ENCODE measurements at regions not wholly inside any gene's neighbourhood (a gene's known extent, or its start where the extent isn't known, plus 50 kb on each side); places are given as distances from the start of the nearest gene placed in this dataset.

- no peaks in the 10 kb centered on the region for H3K36me3 ChIP-seq
- peaks cover 0 to 16% (median 8%) of the 10 kb centered on the region in 3 donors for H3K9me3 ChIP-seq
- H3K27ac ChIP-seq, result no peak overlapping the region
- DNase-seq, result no peak
- no peaks in the 10 kb centered on the region for H3K4me1 ChIP-seq
- no peak overlapping the region for H3K4me3 ChIP-seq
- no peak for TF ChIP-seq CTCF (IDR thresholded peaks at IDR 0.05)
- intact Hi-C loops (cut with DNase I; ENCODE audit: low total_unique reads), result no loop called here
- H3K27me3 ChIP-seq, result no peaks in the 10 kb centered on the region
Observed at GRCh38 chr5:104699438-104699837, 1136.8 kb upstream of the NUDT12 start.

GRCh38 chr5:104661256-104661655 is 1098.7 kb upstream of the NUDT12 start:
- H3K4me1 ChIP-seq, result no peaks in the 10 kb centered on the region
- peaks cover 0 to 5% (median 0%) of the 10 kb centered on the region in 3 donors for H3K9me3 ChIP-seq
- intact Hi-C loops (cut with DNase I; ENCODE audit: low total_unique reads), result no loop called here
- H3K36me3 ChIP-seq, result no peaks in the 10 kb centered on the region
- no peak for TF ChIP-seq CTCF (IDR thresholded peaks at IDR 0.05)
- no peaks in the 10 kb centered on the region for H3K27me3 ChIP-seq
- DNase-seq, result no peak
- H3K4me3 ChIP-seq, result no peak overlapping the region
- no peak overlapping the region for H3K27ac ChIP-seq

DNA sequence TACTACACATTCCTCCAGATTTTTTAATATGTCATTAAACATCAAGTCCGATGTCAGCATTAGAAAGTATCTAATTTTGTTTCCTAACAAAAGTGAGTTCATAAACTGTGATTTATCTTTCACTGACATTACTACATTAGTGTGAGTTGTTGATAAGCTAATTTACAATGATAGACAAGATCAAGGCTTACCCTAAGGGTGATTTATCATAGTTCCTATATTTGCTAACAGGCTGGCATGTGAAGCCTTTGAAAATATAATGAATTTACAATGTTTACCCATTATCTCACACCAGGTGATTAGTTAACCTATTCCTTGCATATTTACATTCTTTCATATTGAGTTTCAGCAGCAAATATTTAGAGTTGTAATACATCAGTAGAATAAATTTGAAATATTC is 1096.9 kb upstream of the NUDT12 start:
- H3K27me3 ChIP-seq, result no peaks in the 10 kb centered on the region
- H3K4me1 ChIP-seq, result no peaks in the 10 kb centered on the region
- peaks cover 0 to 5% (median 0%) of the 10 kb centered on the region in 3 donors for H3K9me3 ChIP-seq
- intact Hi-C loops (cut with DNase I; ENCODE audit: low total_unique reads), result no loop called here
- no peak for TF ChIP-seq CTCF (IDR thresholded peaks at IDR 0.05)
- no peak overlapping the region for H3K4me3 ChIP-seq
- no peak overlapping the region for H3K27ac ChIP-seq
- no peak for DNase-seq
- no peaks in the 10 kb centered on the region for H3K36me3 ChIP-seq

DNA sequence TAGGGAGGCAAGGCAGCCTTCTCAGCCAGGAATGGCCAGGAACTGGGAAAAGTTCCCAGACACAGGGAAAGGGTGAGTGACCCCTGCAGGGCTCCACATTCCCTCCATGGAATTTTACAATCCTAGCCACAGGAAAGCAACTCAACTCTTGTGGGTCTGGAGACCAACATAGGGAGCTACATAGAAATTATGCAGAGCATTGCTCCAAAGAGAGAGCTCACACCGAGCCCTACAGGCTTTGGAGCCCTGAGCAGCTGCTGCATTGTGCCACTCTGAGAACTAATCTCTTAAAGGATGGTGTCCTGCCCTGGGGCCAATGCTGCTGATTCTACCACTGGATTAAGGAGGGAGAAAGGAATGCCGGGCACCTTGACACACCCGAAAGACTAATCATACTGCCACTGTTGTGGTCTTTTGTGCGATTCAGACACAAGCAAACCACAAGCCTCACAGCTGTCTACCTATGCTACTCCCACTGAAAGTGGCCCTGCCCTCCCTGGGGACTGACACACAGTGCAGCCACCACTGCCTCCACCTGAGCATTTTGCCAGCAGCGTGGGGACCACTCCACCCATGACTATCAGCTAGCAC is 1089.8 kb upstream of the NUDT12 start:
- no peak for DNase-seq
- H3K36me3 ChIP-seq, result no peaks in the 10 kb centered on the region
- intact Hi-C loops (cut with DNase I; ENCODE audit: low total_unique reads), result no loop called here
- no peak overlapping the region for H3K4me3 ChIP-seq
- H3K4me1 ChIP-seq, result no peaks in the 10 kb centered on the region
- TF ChIP-seq CTCF (IDR thresholded peaks at IDR 0.05), result no peak
- peaks cover 0 to 4% (median 0%) of the 10 kb centered on the region in 3 donors for H3K9me3 ChIP-seq
- H3K27me3 ChIP-seq, result no peaks in the 10 kb centered on the region
- H3K27ac ChIP-seq, result no peak overlapping the region

GRCh38 chr5:104650313-104651055 is 1087.9 kb upstream of the NUDT12 start:
- Histone ChIP-seq H3K27me3 (no peaks in the 10 kb centered on the region), H3K27ac (no peak overlapping the region), H3K4me3 (no peak overlapping the region), H3K36me3 (no peaks in the 10 kb centered on the region), H3K9me3 (peaks cover 0 to 4% (median 0%) of the 10 kb centered on the region in 3 donors), H3K4me1 (no peaks in the 10 kb centered on the region)
- DNase-seq, result no peak
- intact Hi-C loops (cut with DNase I; ENCODE audit: low total_unique reads), result no loop called here
- TF ChIP-seq CTCF (IDR thresholded peaks at IDR 0.05), result no peak
